ENCODE measurements at regions not wholly inside any gene's neighbourhood (a gene's known extent, or its start where the extent isn't known, plus 50 kb on each side); places are given as distances from the start of the nearest gene placed in this dataset.

DNA sequence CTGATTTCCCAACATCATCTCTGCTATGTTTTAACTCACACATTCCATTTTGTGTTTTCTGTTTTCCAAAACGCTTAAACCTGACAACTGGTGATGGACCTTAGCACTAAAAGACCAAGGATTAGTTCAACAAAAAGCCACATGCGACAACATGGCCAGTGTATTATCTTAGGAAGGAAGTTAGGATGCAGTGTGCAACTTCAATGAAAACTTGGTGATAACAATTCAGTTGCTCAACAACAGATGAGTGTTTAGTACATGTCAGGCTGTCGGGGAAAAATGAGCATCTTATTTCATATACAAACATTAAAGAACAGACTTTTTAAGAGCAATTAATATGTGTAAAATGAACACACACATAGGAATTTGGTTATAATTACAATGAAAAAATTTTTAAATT lies 780.0 kb downstream of the SEMA5A start:
- intact Hi-C loops (cut with micrococcal nuclease): no loop called here

DNA sequence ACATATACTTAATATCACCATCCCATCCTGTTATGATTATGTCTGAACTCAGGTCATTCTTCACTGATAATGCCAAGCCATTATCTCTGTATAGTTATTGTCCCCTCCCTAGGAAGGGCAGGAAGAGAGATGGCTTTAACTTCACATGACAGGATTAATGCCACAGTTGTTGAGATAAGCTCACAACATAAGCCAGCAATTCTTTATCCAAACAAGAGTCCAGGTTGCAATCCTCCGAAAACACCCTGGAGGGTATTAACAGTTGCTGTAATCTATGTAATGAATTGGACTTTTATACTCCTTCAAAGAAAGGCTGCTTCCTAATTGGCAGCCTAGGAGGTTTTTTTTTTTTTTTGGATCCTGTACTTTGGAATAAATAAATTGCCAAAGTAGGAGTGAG lies 779.4 kb downstream of the SEMA5A start:
- intact Hi-C loops (cut with micrococcal nuclease): no loop called here

DNA sequence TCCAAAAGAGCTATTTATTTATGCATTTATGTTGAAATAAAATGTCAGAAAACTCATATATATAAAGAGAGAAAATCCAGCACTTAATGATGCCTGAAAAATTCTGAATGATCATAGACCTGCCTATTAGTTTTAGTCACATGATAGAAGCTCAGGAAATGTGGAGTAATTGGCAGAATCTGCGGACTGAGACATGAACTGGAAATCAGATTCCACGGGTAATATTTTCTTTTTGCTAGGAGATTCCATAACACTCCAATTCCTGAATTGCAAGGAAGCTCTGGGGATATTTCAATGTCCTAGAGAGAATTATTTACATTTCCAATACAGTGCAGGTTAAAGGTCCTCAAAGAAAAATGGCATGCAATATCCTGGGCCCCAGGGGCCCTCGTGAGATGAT lies 778.8 kb downstream of the SEMA5A start:
- intact Hi-C loops (cut with micrococcal nuclease): no loop called here

DNA sequence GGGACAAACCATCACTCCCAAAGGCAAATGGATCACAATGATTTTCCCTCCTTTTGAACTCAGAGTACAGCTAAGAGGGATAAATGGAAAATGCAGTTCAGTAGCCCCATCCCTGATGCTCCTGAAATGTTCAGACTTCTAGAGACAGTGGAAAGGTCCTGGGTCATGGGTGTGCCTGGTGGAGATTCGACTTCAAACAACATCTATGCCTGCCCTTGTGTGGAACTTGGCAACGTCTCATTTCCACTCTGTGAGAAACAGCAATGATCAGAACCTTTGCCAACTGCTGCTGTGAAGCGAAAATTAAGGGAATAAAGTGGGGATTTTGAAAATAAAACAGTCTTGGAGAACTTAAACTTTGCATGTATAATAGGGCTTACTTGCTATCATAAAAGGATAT lies 778.1 kb downstream of the SEMA5A start:
- intact Hi-C loops (cut with micrococcal nuclease): no loop called here

DNA sequence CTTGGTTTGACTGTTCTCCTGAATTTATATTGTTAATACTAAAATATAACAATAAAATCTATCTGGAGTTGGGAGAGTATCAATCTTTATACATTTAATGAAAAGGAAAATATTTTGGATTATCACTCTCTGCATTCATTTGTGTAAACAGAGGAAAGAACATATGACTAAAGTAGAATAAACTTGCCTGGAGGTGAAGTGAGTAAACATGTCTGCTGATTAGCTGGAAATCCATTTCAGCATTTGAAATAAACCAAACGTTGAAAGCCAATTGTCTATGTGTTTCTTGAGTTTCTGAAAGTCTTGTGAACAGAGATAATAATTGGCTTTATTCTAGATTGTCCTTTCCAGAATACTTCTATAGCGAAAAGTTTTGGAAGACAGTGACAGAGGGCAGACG lies 776.2 kb downstream of the SEMA5A start:
- intact Hi-C loops (cut with micrococcal nuclease): no loop called here

DNA sequence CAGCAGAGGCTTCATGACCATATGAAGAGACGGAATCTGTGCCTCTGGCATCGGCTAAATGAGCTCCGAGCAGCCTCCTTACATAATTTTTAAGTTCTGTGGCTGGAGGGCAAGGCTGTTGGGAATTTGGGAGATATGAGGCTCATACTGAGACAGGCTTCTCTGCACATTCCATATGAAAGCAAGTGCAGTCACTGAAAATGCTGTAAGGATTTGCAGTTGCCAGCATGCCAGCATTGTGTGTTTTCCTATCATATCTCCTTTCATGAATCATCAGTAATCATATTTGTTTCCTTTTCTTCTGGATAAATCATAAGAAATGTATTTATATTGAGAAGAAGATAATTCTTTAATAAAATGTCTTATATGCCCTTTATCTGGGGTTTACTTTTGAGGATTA lies 775.4 kb downstream of the SEMA5A start:
- intact Hi-C loops (cut with micrococcal nuclease): no loop called here

DNA sequence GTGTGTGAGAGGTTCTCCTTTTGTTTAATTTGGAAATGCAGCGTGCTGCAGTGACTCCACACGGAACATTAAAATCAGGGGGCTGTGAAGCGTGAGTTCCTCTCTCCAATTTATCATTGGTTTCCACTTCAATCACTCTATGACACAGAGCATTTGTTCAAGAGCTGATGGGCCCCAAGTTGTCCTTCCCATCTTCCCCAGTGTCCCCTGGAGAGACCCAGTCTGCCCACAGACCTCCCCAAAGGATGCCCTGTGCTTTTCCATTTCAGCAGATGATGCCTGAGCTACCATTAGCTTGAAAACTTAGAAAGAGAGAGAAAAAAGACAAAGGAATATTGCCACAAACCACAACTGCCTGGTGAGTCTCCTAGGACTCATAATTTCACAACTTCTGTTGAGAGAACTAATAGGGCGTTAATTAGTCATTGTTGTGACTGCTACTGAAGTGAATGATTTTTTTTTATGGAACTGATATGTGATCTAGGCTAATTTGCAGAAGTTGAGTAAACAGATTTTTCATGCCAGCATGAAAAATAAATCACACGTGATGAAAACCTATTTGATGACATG lies 772.7 kb downstream of the SEMA5A start:
- intact Hi-C loops (cut with micrococcal nuclease): no loop called here

DNA sequence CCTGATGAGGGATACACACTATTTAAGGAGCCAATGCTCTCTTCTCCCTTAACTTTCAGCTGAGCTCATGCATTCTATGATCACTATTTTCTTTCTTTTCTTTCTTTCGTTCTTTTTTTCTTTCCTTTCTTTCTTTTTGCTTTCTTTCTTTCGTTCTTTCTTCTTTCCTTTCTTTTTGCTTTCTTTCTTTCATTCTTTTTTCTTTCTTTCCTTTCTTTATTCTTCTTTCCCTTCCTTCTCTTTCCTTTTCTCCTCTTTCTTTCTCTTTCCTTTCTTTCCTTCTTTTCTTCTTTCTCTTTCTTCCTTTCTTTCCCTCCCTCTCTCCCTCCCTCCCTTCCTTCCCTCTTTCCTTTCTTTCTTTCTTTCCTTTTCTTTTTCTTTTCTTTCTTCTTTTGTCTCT lies 761.2 kb downstream of the SEMA5A start:
- intact Hi-C loops (cut with micrococcal nuclease): no loop called here

DNA sequence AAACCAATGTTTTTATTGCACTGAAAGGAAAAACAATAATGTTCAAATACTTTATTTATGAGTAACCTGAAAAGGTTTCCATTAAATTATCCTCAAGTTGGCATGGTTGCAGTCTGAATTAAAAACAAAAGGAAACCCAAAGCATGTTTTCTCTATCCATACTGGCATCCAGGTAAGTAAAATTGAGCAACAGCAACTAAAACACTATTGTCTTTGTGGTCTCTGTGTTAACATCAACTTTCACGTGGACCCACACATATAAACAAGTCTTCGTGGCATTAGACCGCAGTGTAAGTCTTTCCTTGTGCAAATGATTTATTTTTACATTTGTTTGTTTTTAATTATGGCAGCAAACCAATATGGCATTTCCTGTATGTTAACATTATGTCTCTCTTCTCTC lies 757.6 kb downstream of the SEMA5A start:
- intact Hi-C loops (cut with micrococcal nuclease): no loop called here

DNA sequence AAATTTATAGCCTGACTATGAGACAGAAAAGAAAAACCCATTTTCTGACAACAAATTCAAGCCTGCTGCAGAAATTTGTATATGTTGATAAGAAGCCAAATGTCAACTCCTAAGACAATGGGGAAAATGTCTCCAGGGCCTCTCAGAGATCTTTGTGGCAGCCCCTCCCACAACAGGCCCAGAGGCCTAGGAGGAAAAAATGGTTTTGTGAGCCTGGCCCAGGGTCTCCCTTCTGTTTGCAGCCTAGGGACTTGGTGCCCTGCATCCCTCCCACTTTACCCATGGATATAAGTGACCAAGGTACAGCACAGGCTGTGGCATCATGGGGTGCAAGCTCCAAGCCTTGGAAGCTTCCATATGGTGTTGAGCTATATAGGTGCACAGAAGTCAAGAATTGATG lies 740.2 kb downstream of the SEMA5A start:
- intact Hi-C loops (cut with micrococcal nuclease): no loop called here

DNA sequence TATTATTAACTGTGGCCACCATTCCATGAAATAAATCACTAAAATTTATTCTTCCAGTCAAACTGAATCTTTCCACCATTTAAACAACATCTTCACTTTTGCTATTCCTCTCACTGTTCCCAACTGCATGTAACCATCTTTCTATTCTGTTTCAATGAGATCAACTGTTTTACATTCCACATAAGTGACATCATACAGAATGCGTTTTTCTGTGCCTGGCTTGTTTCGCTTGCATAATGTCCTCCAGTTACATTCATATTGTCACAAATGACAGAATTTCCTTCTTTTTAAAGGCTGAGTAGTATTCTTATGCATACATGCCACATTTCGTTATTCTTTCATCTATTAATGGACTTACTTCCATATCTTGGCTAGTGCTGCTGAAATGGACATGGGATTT lies 738.2 kb downstream of the SEMA5A start:
- intact Hi-C loops (cut with micrococcal nuclease): no loop called here

DNA sequence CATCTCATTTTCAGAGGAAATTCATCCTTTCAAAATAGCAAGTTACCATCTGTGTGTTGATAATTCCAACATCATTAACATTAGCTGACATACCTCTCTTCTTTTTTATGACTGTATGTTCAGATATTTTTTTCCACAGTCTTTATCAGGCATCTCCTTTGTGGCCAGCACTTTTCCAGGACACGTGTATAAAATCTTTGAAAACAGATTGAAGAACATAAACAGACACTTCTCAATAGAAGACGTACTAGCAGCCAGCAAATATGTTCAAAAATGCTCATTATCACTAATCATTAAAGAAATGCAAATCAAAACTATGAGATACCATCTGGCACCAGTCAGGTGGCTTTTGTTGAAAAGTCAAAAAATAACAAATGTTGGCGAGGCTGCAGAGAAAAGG lies 734.3 kb downstream of the SEMA5A start:
- intact Hi-C loops (cut with micrococcal nuclease): no loop called here

DNA sequence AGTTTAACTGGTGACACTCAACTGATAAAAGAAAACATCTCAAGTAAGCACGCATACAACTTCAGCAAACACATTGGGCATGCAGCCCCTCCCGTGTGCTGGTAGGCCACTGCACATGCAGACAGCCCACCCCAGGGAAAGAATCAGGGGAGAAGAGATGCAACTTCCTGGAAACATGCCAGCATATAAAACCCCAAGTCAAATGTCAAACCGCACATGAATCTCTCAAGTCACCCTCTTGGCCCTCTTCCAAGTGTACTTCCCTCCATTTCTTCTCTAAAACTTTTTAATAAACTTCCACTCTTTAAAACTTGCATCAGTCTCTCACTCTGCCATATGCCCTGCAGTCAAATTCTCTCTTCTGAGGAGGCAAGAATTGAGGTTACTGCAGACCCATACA lies 732.7 kb downstream of the SEMA5A start:
- intact Hi-C loops (cut with micrococcal nuclease): no loop called here

DNA sequence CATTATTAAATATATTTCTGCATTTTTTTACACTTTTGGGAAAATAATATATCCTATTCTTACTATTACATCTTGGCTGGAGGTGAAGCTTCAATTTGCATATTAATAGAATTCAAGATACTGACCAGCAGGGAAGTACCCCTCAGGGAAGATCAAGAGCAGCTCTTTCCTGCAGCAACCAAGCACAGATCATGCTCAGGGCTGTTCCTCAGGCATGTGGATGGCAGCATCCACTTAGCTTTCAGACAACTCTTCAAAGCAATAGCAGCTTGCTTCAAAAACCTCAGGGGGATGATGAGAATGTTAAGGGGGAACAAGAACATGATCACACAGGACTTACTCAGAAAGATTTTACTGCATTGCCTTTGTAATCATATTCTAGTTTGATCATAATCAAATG lies 731.8 kb downstream of the SEMA5A start:
- intact Hi-C loops (cut with micrococcal nuclease): no loop called here

DNA sequence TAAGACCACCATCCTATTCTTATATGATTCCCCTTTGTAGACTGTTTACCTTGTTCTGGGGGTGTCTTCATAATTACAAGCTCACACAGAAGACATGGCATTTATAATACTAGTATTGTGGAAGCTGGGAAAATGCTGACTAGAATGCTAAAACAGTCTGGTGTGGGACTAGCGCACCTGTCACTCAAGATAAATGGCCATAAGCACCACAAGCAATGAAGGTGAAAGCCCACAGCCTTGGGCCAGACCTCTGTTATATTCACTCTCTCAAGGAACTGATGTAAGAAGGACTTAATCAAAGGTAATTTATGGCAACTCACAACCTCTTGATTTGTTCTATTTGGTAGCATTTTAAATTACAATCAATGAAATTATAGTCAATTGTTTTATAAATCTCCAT lies 721.5 kb downstream of the SEMA5A start:
- intact Hi-C loops (cut with micrococcal nuclease): no loop called here

DNA sequence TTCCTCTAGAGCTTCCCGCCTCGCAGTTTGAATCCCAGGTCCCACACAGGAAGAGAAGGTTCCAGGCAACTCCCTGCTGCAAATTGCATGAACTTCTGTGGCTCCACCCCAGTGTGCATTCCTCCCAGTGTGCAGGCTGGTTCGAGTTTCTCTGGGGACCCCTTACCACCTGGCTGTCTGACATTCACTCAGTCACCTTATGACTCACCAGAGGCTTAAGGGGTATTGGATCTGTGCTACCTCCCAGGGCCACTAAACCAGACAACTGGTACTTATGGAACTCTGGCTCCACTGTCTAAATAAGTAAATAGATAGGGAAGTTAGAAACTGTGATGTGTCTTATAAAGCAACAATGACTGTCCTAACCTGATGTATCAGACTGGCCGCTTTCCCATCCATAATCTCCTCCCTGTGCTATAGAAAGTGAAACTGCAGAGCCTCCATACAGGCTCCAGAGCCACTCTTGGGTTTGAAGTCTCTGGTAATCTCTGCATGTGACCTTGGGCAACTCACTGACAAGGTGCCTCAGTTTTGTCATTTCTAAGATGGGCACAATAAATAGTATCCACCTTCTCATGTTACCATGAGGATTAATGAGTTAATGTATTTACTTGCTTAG lies 720.6 kb downstream of the SEMA5A start:
- intact Hi-C loops (cut with micrococcal nuclease): no loop called here

DNA sequence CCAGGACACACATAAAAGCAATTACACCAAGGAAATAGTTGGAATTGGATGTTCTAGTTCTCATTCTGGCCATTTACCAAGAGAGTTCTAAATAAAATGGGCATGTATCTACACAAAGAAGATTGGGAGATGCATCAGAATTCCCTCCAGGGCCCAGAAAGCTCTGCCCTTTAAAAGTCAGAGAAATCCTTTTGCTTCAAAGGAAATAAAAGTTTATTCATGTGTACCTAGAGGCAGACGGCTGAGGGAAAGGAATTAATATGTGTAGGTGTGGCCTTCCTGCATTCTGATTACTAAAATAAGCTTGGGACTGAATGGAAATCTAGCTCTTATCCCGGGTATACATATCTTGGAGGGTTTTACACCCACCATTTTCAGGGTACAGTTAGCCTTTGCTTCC lies 719.4 kb downstream of the SEMA5A start:
- intact Hi-C loops (cut with micrococcal nuclease): no loop called here

DNA sequence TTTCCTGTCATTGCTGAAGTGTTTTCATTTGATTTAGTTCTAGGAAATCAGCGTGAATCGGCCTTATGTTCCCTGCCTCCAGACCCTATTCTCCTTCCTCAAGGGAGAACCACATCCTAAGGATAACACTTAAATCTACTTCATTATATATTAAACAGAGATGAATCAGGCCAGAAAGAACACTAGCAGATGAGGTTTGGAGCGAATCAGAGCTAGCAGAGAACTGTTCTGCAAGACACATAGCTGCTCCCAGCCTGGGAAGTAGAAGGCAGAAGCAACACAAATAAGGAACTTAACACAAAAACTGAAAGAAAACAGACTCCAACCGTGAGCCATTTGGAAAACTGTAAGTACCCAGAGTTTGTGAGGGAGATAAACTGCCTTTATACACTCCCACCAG lies 718.2 kb downstream of the SEMA5A start:
- intact Hi-C loops (cut with micrococcal nuclease): no loop called here

DNA sequence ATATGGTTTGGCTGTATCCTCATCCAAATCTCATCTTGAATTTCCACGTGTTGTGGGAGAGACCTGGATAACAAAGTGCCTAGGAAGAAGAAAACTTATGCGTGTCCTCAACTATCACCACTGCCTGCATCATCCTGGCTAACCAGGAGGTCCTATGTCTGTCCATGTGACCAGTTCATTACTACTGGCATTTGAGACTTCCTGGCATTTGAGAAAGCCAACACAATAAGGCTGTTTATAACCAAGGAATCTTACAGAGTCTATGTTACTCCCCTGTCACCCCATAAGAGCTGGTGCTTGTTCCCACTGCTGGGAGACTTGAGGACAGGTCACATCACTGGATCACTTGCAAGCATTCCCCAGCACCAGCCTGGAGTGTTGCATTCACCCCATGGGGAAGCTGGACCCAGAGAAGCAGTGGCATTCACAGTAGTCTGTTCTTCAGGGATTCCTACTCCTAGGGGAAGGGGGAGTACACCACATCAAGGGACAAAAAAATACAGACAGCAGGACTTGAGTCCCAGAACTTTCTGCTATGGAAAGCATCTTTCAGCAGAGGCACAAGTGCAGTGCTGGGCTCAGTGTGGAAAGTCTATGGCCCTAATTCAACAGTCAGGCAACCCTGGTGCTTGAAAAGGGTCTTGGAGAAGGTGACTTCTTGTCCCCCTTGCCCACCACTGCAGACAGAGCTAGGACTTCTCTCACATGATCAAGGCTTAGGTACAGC lies 717.1 kb downstream of the SEMA5A start:
- intact Hi-C loops (cut with micrococcal nuclease): no loop called here

DNA sequence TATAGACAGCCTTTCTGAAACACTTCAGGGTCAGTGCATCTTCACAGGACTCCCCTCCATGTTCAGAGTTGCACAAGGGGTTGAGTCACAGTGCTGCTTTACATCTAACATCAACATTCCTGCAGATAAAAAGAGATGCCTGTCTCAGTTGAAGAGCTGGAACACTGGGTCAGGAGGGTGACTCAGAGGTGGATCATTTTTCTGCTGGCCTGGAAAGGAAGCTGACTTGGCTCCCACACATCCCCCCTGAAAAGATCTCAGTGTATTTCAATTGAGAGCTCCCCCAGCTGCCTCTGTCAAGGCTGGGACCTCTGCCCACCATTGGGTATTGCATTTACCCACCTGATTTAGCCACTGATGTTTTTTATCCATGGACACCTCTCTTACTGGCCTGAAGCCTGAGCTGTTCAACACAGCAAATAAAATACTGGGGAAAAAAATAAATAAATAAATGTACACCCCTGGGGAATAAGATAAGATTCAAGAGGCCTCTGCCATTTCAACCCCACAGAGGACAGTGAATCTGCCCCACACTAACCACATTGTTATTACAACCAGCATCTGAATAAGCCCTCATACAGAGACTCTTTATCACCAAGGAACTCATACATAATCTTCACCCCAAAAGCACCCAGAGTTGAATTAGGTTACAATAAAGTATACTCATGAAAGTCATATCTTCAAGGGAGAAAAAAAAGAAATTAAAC lies 716.4 kb downstream of the SEMA5A start:
- intact Hi-C loops (cut with micrococcal nuclease): no loop called here

DNA sequence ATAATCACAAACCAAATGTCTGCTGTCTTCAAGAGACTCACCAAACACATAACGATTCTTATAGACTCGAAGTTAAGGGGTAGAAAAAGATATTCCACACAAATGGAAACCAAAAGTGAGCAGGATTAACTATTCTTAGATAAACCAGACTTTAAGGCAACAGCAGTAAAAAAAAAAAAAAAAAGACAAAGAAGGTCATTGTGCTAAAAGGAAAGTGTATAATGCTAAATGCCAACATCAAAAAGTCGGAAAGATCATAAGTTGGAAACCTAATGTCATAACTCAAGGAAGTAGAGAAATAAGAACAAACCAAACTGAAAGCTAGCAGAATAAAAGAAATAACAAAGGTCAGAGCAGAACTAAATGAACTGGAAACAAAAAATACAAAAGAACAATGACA lies 714.6 kb downstream of the SEMA5A start:
- intact Hi-C loops (cut with micrococcal nuclease): no loop called here

DNA sequence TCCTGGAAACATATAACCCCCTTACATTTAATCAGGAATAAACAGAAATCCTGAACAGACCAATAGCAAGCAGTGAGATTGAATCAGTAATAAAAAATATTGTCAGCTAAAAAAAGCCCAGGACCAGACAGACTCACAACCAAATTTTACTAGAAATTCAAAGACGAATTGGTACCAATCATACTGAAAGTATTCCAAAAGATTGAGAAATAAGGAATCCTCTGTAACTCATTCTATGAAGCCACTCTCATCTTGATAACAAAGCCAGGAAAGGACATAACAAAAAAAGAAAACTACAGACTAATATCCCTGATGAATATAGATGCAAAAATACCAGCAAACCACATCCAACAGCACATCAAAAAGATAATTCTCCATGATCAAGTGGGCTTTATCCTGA lies 714.0 kb downstream of the SEMA5A start:
- intact Hi-C loops (cut with micrococcal nuclease): no loop called here

Measured in T-helper 1 cell treated with Interleukin-12 subunit alpha and Interleukin-12 subunit beta and Interleukin-4 antibody, amounts not matched to agents 30 ng/mL and 1 ng/mL, for 36 hours (primary cell).